SK-N-SH (cell line): ENCODE measurements at regions not wholly inside any gene's neighbourhood (a gene's known extent, or its start where the extent isn't known, plus 50 kb on each side); places are given as distances from the start of the nearest gene placed in this dataset.

ENCODE experiments used
- CTCF ChIA-PET: fragments of 300-600, 350-600 bp; formaldehyde crosslinking; extraction: SDS; loops from one replicate; lab custom pipeline; 2021; lab: Yijun Ruan, JAX
- POLR2A ChIA-PET: fragments of 350-600 bp; sonication (Branson Sonifier 250); formaldehyde crosslinking; extraction: SDS; loops from one replicate; lab custom pipeline; 2020; ENCODE audit warnings: antibody characterized with exemption, inconsistent platforms; lab: Yijun Ruan, JAX
- DNase-seq: peaks from one replicate; pipeline ENCODE4 v3.0.0; 2012
- H2AFZ ChIP-seq: fragments of 200-600 bp; sonication (generic); 2 replicates; pipeline ENCODE4 v1.8.1; 2016; ENCODE audit warnings: antibody characterized with exemption, mild to moderate bottlenecking, low read depth
- H3F3A ChIP-seq: fragments of 200-600 bp; sonication (generic); replicated peaks from 2 replicates; pipeline ENCODE3; 2016; ENCODE audit warnings: antibody characterized with exemption, mild to moderate bottlenecking; ENCODE audit not compliant: insufficient read depth
- H3K27ac ChIP-seq, 2 experiments: fragments of 200-500 bp in 1 of 2; fragments of 200-600 bp in 1 of 2; sonication (Bioruptor generic) in 1 of 2; sonication (generic), shearing (Covaris generic) in 1 of 2; 2 replicates each; pipeline versions ENCODE4 v1.5.1 to v1.6.1; 2014 to 2016; ENCODE audit warnings: low read depth in 2 of 2, inconsistent platforms in 1 of 2, low read length in 1 of 2, mild to moderate bottlenecking in 1 of 2, mixed read lengths in 1 of 2
- H3K27me3 ChIP-seq: fragments of 200-600 bp; sonication (generic), shearing (Covaris generic); 2 replicates; pipeline ENCODE4 v1.6.1; 2016; ENCODE audit warnings: mixed run types; ENCODE audit not compliant: insufficient read depth
- H3K36me3 ChIP-seq, 2 experiments: fragments of 200-500 bp in 1 of 2; fragments of 200-600 bp in 1 of 2; sonication (Bioruptor generic) in 1 of 2; sonication (generic) in 1 of 2; replicated peaks in 1 of 2; 2 replicates each; pipeline versions ENCODE3 to v1.5.1; 2014 to 2016; ENCODE audit warnings: low read length in 1 of 2, mild to moderate bottlenecking in 1 of 2; ENCODE audit not compliant: insufficient read depth in 2 of 2, control insufficient read depth in 1 of 2
- H3K4me1 ChIP-seq, 2 experiments: fragments of 200-500 bp in 1 of 2; fragments of 200-600 bp in 1 of 2; sonication (Bioruptor generic) in 1 of 2; sonication (generic), shearing (Covaris generic) in 1 of 2; 2 replicates each; pipeline versions ENCODE4 v1.5.1 to v1.6.1; 2014 to 2016; ENCODE audit warnings: low read depth in 1 of 2, low read length in 1 of 2, mixed run types in 1 of 2; ENCODE audit not compliant: insufficient read depth in 2 of 2, control insufficient read depth in 1 of 2
- H3K4me2 ChIP-seq: fragments of 200-600 bp; sonication (generic), shearing (Covaris generic); 2 replicates; pipeline ENCODE4 v1.6.1; 2017; ENCODE audit warnings: mixed run types
- H3K4me3 ChIP-seq, 2 experiments: fragments of 200-500 bp in 1 of 2; fragments of 200-600 bp in 1 of 2; sonication (Bioruptor generic) in 1 of 2; sonication (generic), shearing (Covaris generic) in 1 of 2; 2 replicates each; pipeline versions ENCODE4 v1.5.1 to v1.8.1; 2014 to 2016; ENCODE audit warnings: low read depth in 2 of 2, inconsistent platforms in 1 of 2, low read length in 1 of 2, mild to moderate bottlenecking in 1 of 2, mixed read lengths in 1 of 2, moderate library complexity in 1 of 2
- H3K79me2 ChIP-seq: fragments of 200-600 bp; sonication (generic); 2 replicates; pipeline ENCODE4 v1.8.1; 2017; ENCODE audit warnings: mild to moderate bottlenecking; ENCODE audit not compliant: insufficient read depth
- H3K9ac ChIP-seq: fragments of 200-600 bp; sonication (generic); 2 replicates; pipeline ENCODE4 v1.6.1; 2017; ENCODE audit warnings: mixed run types
- H3K9me2 ChIP-seq: fragments of 200-600 bp; sonication (generic); 2 replicates; pipeline ENCODE4 v1.6.1; 2017; ENCODE audit warnings: mixed run types
- H3K9me3 ChIP-seq: fragments of 200-600 bp; sonication (generic); 2 replicates; pipeline ENCODE4 v1.6.1; 2017; ENCODE audit warnings: mixed run types, mild to moderate bottlenecking, moderate library complexity
- H4K20me1 ChIP-seq: fragments of 200-600 bp; sonication (generic); 2 replicates; pipeline ENCODE4 v1.6.1; 2017; ENCODE audit warnings: mild to moderate bottlenecking, mixed run types; ENCODE audit not compliant: insufficient read depth
- ELF1 ChIP-seq: IDR thresholded peaks from 2 replicates; pipeline ENCODE4 v1.4.0; 2012
- EP300 ChIP-seq, 2 experiments: IDR thresholded peaks; 2 replicates each; pipeline versions ENCODE4 v1.4.0 to v1.6.1; 2012; ENCODE audit warnings: borderline replicate concordance in 1 of 2, low read depth in 1 of 2, low read length in 1 of 2
- EZH2phosphoT487 ChIP-seq: fragments of 200-600 bp; sonication (generic); IDR thresholded peaks from 2 replicates; pipeline ENCODE4 v1.6.1; 2017; ENCODE audit warnings: low read depth, mixed run types, mild to moderate bottlenecking, antibody characterized with exemption, moderate library complexity, borderline replicate concordance
- FOXM1 ChIP-seq: IDR thresholded peaks from 2 replicates; pipeline ENCODE4 v1.4.0; 2012; ENCODE audit warnings: low read depth, mild to moderate bottlenecking
- NFIC ChIP-seq: IDR thresholded peaks from 2 replicates; pipeline ENCODE4 v1.4.0; 2012; ENCODE audit warnings: borderline replicate concordance
- NRF1 ChIP-seq: IDR thresholded peaks from 2 replicates; pipeline ENCODE4 v1.6.1; 2012; ENCODE audit warnings: low read depth, mild to moderate bottlenecking, low read length
- RAD21 ChIP-seq: IDR thresholded peaks from 2 replicates; pipeline ENCODE4 v1.6.1; 2012; ENCODE audit warnings: mild to moderate bottlenecking, low read length
- RFX5 ChIP-seq: IDR thresholded peaks from 2 replicates; pipeline ENCODE4 v1.6.1; 2012; ENCODE audit warnings: mild to moderate bottlenecking, improper control_type of control experiment, low read length
- RXRA ChIP-seq: IDR thresholded peaks from 2 replicates; pipeline ENCODE4 v1.4.0; 2012; ENCODE audit warnings: low read depth, mild to moderate bottlenecking, borderline replicate concordance
- TCF12 ChIP-seq: IDR thresholded peaks from 2 replicates; pipeline ENCODE4 v1.4.0; 2012
- TEAD4 ChIP-seq: IDR thresholded peaks from 2 replicates; pipeline ENCODE4 v1.4.0; 2012; ENCODE audit warnings: mild to moderate bottlenecking, borderline replicate concordance; ENCODE audit not compliant: insufficient read depth
- WGBS: methylation state at CpG from one replicate; pipeline ENCODE4 v1.1.6; 2017; ENCODE audit warnings: low lambda C conversion rate; 5-methylcytosine and 5-hydroxymethylcytosine counted together
- TF ChIP-seq, protein P1 (sequence below): fragments of 200-600 bp; sonication (generic); IDR thresholded peaks from 2 replicates; pipeline ENCODE4 v1.6.1; 2017; ENCODE audit warnings: antibody characterized with exemption, mild to moderate bottlenecking, moderate library complexity
- TF ChIP-seq, protein P2 (sequence below): fragments of 150-350 bp; IDR thresholded peaks from 2 replicates; pipeline ENCODE4 v1.6.1; 2017; ENCODE audit warnings: antibody characterized with exemption, low read length, low read depth, borderline replicate concordance
- TF ChIP-seq, protein P3 (sequence below): IDR thresholded peaks from 2 replicates; pipeline ENCODE4 v1.4.0; 2012; ENCODE audit warnings: low read depth
- TF ChIP-seq, protein P4 (sequence below): IDR thresholded peaks from 2 replicates; pipeline ENCODE4; 2012

DNA sequence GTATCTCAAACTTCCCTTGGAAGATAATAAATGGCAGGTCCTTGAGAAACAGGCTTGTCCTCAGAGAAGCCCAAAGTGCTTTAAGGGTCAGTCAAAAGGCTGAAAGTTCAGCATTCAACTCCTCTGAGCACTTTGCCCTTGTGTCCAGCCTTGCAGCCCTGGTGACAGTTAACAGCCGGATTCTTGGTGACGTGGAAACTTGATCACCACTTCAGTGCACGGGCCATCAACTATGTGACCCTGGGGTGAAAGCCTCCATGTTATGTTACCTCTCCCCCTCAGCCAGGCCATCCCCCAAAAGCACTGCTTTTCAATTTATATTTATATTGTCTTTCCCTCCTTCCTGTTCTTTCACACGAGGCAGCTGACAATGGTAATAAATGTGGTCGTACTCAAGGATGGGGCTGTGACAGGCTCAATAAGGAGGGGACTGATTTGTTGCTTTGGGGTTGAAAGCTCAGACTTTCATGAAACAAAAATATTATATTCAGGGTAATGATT lies 164.0 kb upstream of the NRP1 start:
- no peak for DNase-seq
- ChIA-PET CTCF (no interaction called here), POLR2A (no interaction called here)
- Histone ChIP-seq H4K20me1 (no peaks in the 10 kb centered on the region), H3K9me2 (no peaks in the 10 kb centered on the region), H3K27me3 (no peaks in the 10 kb centered on the region), H3K4me1 (no peaks in the 10 kb centered on the region), H3K9me3 (no peaks in the 10 kb centered on the region), H3K9ac (no peak overlapping the region), H3K36me3 (no peaks in the 10 kb centered on the region), H2AFZ (no peak overlapping the region), H3K4me3 (no peak overlapping the region), H3F3A (no peaks in the 10 kb centered on the region), H3K27ac (no peak overlapping the region), H3K4me2 (no peak overlapping the region), H3K79me2 (no peaks in the 10 kb centered on the region)
- WGBS, result 89% methylated on average over 5 of the region's 5 CpGs
- TF ChIP-seq NRF1 (no peak), EZH2phosphoT487 (no peak), EP300 (IDR thresholded peaks at IDR 0.05; ENCODE audit: borderline replicate concordance in 1 of 2, low read depth in 1 of 2, low read length in 1 of 2) (no peak), ELF1 (no peak), RAD21 (no peak), RFX5 (no peak), FOXM1 (no peak), TEAD4 (no peak)
- TF ChIP-seq, protein P1, sequence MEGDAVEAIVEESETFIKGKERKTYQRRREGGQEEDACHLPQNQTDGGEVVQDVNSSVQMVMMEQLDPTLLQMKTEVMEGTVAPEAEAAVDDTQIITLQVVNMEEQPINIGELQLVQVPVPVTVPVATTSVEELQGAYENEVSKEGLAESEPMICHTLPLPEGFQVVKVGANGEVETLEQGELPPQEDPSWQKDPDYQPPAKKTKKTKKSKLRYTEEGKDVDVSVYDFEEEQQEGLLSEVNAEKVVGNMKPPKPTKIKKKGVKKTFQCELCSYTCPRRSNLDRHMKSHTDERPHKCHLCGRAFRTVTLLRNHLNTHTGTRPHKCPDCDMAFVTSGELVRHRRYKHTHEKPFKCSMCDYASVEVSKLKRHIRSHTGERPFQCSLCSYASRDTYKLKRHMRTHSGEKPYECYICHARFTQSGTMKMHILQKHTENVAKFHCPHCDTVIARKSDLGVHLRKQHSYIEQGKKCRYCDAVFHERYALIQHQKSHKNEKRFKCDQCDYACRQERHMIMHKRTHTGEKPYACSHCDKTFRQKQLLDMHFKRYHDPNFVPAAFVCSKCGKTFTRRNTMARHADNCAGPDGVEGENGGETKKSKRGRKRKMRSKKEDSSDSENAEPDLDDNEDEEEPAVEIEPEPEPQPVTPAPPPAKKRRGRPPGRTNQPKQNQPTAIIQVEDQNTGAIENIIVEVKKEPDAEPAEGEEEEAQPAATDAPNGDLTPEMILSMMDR, result no peak
- TF ChIP-seq, protein P2, sequence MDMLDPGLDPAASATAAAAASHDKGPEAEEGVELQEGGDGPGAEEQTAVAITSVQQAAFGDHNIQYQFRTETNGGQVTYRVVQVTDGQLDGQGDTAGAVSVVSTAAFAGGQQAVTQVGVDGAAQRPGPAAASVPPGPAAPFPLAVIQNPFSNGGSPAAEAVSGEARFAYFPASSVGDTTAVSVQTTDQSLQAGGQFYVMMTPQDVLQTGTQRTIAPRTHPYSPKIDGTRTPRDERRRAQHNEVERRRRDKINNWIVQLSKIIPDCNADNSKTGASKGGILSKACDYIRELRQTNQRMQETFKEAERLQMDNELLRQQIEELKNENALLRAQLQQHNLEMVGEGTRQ, result no peak
- TF ChIP-seq, protein P3, sequence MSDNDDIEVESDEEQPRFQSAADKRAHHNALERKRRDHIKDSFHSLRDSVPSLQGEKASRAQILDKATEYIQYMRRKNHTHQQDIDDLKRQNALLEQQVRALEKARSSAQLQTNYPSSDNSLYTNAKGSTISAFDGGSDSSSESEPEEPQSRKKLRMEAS, result no peak

DNA sequence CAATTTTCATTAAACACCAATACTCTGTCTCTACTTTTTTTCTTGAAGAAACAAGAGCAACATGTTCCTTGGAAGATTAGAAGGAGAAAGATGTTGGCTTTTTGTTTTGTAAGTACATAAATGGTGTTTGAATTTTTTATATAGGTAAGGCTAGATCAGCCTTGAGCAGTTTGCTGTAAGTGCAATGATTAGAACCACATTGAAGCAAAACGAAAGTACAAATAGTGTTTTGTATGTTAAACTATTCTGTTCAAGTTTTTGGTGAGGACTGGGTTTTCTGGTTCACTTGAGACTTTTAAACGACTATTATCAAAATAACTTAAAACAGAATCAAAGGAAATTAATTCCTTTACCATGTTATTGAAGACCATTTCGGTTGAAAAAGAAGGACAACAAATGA lies 162.9 kb upstream of the NRP1 start:
- Histone ChIP-seq H3K79me2 (no peaks in the 10 kb centered on the region), H4K20me1 (no peaks in the 10 kb centered on the region), H3K27me3 (no peaks in the 10 kb centered on the region), H3K4me1 (no peaks in the 10 kb centered on the region), H2AFZ (no peak overlapping the region; the same call in 1 of the 2 replicates), H3K9me3 (no peaks in the 10 kb centered on the region), H3K36me3 (no peaks in the 10 kb centered on the region), H3K27ac (no peak overlapping the region), H3F3A (no peaks in the 10 kb centered on the region), H3K9ac (no peak overlapping the region), H3K4me2 (no peak overlapping the region), H3K4me3 (no peak overlapping the region), H3K9me2 (no peaks in the 10 kb centered on the region)
- 63% methylated on average over 3 of the region's 3 CpGs for WGBS
- ChIA-PET POLR2A (no interaction called here), CTCF (no interaction called here)
- TF ChIP-seq NFIC, result no peak
- TF ChIP-seq RXRA, result no peak
- TF ChIP-seq, protein P4, sequence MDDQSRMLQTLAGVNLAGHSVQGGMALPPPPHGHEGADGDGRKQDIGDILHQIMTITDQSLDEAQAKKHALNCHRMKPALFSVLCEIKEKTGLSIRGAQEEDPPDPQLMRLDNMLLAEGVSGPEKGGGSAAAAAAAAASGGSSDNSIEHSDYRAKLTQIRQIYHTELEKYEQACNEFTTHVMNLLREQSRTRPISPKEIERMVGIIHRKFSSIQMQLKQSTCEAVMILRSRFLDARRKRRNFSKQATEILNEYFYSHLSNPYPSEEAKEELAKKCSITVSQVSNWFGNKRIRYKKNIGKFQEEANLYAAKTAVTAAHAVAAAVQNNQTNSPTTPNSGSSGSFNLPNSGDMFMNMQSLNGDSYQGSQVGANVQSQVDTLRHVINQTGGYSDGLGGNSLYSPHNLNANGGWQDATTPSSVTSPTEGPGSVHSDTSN, result no peak
- TF ChIP-seq TCF12, result no peak
- TF ChIP-seq EP300 (IDR thresholded peaks at IDR 0.05; ENCODE audit: borderline replicate concordance in 1 of 2, low read depth in 1 of 2, low read length in 1 of 2), result no peak
- TF ChIP-seq RAD21, result no peak
- DNase-seq, result no peak
